GM18951 (cell line): ENCODE measurements at regions not wholly inside any gene's neighbourhood (a gene's known extent, or its start where the extent isn't known, plus 50 kb on each side); places are given as distances from the start of the nearest gene placed in this dataset.

Experiments used
- POLR2A ChIP-seq: IDR thresholded peaks from 4 replicates; pipeline ENCODE4 v1.6.1; 2011; ENCODE audit warnings: mild to moderate bottlenecking; ENCODE audit not compliant: insufficient read length, insufficient read depth; ENCODE audit errors: extremely low read depth
- in situ Hi-C: fragments of 300-500 bp; cut with MboI; formaldehyde crosslinking; loops from one replicate; pipeline ENCODE4 v1.12.0; 2022; ENCODE audit warnings: low sequenced_read_pairs, mixed read lengths, inconsistent platforms; ENCODE audit not compliant: unreplicated experiment

DNA sequence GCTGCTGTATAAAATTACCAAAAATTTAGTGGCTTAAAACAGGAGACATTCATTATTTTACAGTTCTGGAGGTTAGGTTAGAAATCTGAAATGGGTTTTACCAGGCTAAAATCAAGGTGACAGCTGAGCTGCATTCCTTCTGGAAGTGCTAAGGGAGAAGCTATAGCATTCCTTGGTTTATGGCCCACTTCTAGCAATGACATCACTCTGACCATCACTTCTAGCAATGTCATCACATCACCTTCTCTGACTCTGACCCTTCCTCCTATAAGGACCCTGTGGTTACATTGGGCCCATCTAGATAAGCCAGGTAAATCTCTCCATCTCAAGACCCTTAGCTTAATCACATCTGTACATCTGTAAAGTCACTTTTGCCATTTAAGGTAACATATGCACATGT lies 366.1 kb downstream of the EFNA5 start:
- no peak for TF ChIP-seq POLR2A
- in situ Hi-C loops, result no loop called here

DNA sequence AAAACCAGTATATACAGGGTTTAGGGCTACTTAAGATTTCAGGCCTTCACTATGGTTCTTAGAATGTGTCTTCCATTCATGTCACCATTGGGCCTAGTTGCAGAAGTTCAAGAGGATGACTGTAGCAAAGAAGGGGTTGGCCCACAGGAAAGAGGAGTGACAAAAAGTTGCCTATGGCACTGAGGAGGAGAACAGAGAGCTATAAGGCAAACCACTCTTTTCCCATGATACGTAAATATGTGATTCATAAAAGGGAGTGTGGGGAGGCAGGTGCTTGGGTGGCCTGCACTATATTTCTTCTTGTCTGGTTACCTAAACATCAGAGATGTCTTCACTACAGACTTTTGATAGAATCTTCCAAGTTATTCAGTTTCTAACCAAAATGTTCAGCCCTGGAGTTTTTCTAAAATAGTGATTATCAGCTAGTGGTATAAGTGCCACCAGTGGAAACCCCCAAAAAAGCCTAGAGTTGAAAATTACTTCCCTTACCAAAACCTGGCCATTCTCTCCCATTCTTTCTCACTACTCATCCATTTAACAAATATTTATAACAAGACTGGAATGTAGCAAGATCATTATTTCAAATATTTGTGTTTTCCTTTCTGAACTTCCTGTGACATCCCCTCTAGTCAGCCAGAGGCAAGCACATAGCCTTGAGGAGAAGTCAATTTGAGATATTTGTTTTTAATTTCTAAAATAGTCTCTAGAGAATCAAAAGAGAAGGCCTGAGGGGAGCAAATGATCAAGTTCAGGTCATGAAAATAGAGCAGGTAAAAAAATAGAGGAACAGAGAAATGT lies 367.4 kb downstream of the EFNA5 start:
- TF ChIP-seq POLR2A, result no peak
- in situ Hi-C loops, result no loop called here

GRCh38 chr5:107302441-107302840 lies 368.3 kb downstream of the EFNA5 start:
- in situ Hi-C loops, result no loop called here
- TF ChIP-seq POLR2A, result no peak

GRCh38 chr5:107301999-107302398 lies 368.7 kb downstream of the EFNA5 start:
- in situ Hi-C loops, result no loop called here
- TF ChIP-seq POLR2A, result no peak

DNA sequence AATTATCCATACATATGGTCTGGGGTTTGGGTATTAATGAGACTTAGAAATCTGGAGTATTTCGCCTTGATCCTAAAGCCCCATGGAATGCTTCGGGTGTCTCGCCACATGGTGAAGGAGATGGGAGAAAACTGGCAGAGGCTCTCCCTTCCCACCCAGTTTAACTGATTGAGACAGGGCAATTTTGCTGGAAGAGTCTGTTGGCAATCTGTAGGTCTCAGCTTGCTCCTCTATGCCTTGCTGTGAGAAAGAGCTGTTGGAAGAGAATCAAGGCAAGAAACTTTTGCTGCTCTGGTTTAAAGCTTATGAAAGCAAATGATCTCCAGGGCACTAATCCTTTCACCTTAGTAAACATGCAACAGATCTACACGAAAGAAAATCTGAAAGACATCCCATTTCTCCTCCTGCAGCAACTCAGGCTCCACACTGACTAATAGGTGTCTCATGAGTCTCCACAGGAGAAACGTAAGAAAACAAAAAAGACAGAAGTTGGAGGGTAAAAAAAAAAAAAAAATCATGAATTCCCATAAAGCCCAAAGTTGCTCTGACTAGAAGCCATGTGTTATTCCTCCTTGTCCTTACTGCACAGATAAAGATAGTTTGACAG lies 369.9 kb downstream of the EFNA5 start:
- TF ChIP-seq POLR2A, result no peak
- in situ Hi-C loops, result no loop called here

GRCh38 chr5:107296572-107296971 lies 374.2 kb downstream of the EFNA5 start:
- TF ChIP-seq POLR2A, result no peak
- in situ Hi-C loops, result no loop called here

- in situ Hi-C loops, result no loop called here
- TF ChIP-seq POLR2A, result no peak
Measured at GRCh38 chr5:107295914-107296313, 374.8 kb downstream of the EFNA5 start.

DNA sequence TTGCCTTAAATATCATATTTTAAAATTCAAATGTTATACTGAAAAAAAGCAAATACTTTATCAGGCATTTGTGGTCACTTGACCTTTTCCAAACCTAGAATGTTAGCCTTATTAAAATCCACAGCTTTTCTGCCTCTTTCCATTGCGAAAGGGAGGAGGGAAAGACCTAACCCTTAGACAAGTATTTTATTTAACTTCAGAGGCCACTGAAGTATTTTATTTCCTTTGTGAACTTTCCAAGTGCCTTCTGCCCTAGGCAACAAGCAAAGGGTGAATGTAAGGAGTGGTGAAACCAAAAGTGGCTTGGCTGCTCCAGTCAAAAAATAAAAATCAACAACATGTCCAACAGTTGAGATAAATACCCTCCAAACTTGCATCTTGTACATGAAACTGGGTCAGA lies 376.1 kb downstream of the EFNA5 start:
- in situ Hi-C loops, result no loop called here
- no peak for TF ChIP-seq POLR2A

- in situ Hi-C loops, result no loop called here
- no peak for TF ChIP-seq POLR2A
Measured at GRCh38 chr5:107294211-107294550, 376.6 kb downstream of the EFNA5 start.

DNA sequence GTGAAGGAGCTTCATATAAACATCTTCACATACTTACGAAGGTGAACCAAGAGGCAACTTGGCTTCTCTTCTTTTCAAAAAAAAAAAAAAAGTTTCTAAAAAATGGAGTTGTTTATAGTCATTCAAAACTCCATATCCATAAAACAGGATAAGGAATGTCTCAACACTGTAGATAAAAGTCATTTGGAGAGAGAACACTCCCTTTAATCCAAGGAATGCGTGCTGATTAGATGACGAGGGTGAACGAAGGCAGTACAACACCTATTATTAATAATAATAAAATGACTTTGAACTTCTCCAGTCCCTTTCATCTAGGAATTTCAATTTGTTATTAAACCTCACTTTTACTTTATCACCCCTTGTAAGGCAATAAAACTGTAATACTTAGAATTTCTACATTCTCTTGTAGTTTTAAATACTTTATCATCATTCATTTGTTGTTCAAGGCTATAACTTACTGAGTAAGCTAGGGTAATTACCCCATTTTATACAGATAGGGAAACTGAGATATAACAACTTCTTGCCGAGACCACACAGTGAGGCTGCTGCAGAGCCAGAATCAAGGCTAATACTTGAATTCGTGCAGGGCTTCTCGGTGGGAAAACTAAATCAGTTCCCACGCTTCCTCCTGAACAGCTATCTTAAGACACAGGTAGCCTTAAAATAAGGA lies 377.1 kb downstream of the EFNA5 start:
- in situ Hi-C loops, result no loop called here
- TF ChIP-seq POLR2A, result no peak

DNA sequence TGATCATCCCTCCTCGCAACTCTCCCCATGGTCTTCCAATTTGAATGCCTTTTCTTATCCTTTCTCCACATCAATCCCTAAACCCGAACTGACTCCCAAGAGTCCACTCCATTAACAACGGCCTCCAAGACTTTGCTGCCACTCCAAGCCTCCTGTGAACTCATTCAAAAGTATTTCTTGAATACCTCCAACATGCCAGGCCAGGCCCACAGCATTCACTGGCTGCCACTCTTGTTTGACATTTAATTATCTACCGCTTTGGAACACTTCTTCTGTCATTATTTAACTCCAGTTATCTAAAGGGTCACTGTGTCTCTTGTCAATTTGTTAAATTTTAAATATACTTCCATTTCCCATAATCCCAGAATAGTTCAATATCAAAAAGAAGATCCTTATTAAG lies 378.9 kb downstream of the EFNA5 start:
- no peak for TF ChIP-seq POLR2A
- in situ Hi-C loops, result no loop called here

DNA sequence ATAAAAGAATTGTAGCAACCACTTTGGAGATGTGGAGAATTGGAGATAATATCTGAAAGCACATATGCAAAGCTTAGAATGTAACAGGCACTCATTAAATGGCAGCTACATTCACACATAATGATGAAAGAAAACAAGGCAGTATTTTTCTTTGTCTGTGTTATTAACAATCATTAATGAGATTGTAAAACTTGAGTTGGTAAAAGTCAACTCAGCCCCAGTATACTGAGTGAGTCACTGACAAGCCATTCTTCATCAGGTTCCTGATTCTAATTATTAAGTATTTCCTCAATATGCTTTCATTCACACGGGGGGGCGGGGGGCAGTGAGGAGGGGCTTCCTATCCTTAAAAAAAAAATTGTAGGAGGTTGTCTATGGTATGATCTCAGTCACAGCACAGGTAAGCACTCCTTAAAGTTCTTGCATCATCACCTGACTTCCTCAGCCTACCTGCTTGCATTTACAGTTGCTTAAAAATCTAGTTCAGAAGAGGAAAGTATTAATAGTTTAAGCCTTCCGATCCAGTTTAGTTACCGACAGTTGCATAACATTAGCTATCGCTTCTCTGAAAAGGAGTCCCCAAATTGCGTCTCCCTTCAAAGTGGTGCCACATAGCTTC lies 379.8 kb downstream of the EFNA5 start:
- in situ Hi-C loops, result no loop called here
- no peak for TF ChIP-seq POLR2A

DNA sequence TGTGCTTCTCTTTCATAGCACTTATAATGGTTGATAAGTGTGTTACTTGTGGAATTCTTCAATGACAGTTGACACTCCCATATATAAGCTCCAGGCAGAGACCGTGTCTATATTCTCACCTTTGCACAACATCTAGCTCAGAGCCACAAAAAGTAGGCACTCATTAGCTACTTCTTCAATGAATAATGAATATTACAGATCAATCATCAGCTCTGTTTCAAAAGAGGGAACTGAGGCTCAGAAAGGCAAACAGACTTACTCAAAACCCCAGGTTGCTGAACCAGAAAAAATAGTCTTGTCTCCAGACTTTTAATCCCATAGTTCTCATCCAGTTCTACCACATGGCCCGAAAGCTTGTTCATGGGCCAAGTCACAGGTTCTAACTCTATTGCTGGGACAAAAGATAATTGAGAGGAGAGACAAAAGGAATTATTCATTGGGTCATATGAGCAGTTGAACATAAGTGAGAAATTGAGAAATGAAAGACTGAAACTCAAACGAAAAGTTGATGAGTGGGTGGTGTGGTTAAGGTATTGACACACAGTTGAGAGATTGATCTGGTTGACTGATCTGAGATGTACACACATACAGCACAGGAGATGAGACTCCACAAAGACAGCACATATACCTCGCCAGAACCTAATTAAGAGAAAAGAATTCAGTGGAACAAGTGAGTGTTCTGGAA lies 381.6 kb downstream of the EFNA5 start:
- in situ Hi-C loops, result no loop called here
- TF ChIP-seq POLR2A, result no peak

GRCh38 chr5:107286447-107287098 lies 384.2 kb downstream of the EFNA5 start:
- in situ Hi-C loops, result no loop called here

More at GRCh38 chr5:107286447-107287098, 384.2 kb downstream of the EFNA5 start:
- no peak for TF ChIP-seq POLR2A
